Stomach (tissue), 8 donors: ENCODE measurements at regions not wholly inside any gene's neighbourhood (a gene's known extent, or its start where the extent isn't known, plus 50 kb on each side); places are given as distances from the start of the nearest gene placed in this dataset.
"Not testable (repeated sequence)": the region's sequence is repeated elsewhere in the genome, so short reads cannot be mapped to it uniquely, and the experiment has no call there.

ENCODE experiments used
- DNase-seq, 2 donors: peaks; one replicate each; pipeline versions ENCODE4 v3.0.0 to v3.0.0-alpha.2; 2013 to 2019
- H3K27ac ChIP-seq, 5 donors: fragments of 200-600 bp in 4 of 5; sonication (generic) in 4 of 5; one replicate each; pipeline ENCODE4 v1.5.1; 2013 to 2019; ENCODE audit warnings: mild to moderate bottlenecking in 1 of 5, moderate library complexity in 1 of 5
- H3K27me3 ChIP-seq, 3 donors: fragments of 200-600 bp; sonication (generic); one replicate each; pipeline ENCODE4 v1.5.1; 2017 to 2019; ENCODE audit warnings: mixed run types in 1 of 3
- H3K36me3 ChIP-seq, 4 donors: fragments of 200-600 bp; sonication (generic); 1 replicate in 3 of 4; 2 replicates in 1 of 4; pipeline ENCODE4 v1.5.1; 2016 to 2019
- H3K4me1 ChIP-seq, 4 donors: fragments of 200-600 bp; sonication (generic); one replicate each; pipeline ENCODE4 v1.5.1; 2016 to 2019
- H3K4me3 ChIP-seq, 4 donors: fragments of 200-600 bp; sonication (generic) in 3 of 4; one replicate each; pipeline ENCODE4 v1.5.1; 2016 to 2019; ENCODE audit warnings: mild to moderate bottlenecking in 1 of 4
- H3K9me3 ChIP-seq, 4 donors: fragments of 200-600 bp; sonication (generic); one replicate each; pipeline ENCODE4 v1.5.1; 2016 to 2019
- EP300 ChIP-seq: sonication (generic); formaldehyde crosslinking; IDR thresholded peaks from one replicate; pipeline ENCODE4 v1.6.1; 2017; ENCODE audit warnings: antibody characterized with exemption
- POLR2A ChIP-seq, 4 donors: fragments of 450-650 bp; IDR thresholded peaks; one replicate each; pipeline ENCODE4 v1.6.1; 2016; ENCODE audit warnings: antibody characterized with exemption in 4 of 4, control low read depth in 2 of 4, mild to moderate bottlenecking in 1 of 4, moderate library complexity in 1 of 4
- POLR2AphosphoS5 ChIP-seq, 3 donors: sonication (generic); formaldehyde crosslinking; IDR thresholded peaks; one replicate each; pipeline ENCODE4 v1.6.1; 2016; ENCODE audit warnings: antibody characterized with exemption in 3 of 3
- WGBS, 5 donors: extraction: QIAGEN DNeasy Blood & Tissue Kit in 3 of 5; methylation state at CpG; one replicate each; pipeline versions ENCODE4 v1.1.5 to v1.1.7; 2013 to 2018; 5-methylcytosine and 5-hydroxymethylcytosine counted together
- intact Hi-C: fragments of 100-400 bp; cut with DNase I; formaldehyde crosslinking; loops from one replicate; pipeline ENCODE4 v1.15.1; 2023; ENCODE audit warnings: low total_unique reads
- TF ChIP-seq, protein P1 (sequence below), 7 experiments: fragments of 450-650 bp in 4 of 7; fragments of 200-600 bp in 3 of 7; sonication (generic) in 3 of 7; IDR thresholded peaks; one replicate each; pipeline ENCODE4 v1.5.1; 2016 to 2019; ENCODE audit warnings: antibody characterized with exemption in 7 of 7, control low read depth in 2 of 7, mild to moderate bottlenecking in 1 of 7
- donor health status: healthy with polysubstance abuse.
- donor health status: Bipolar disorder and iron deficiency.
- donor health status: healthy.

DNA sequence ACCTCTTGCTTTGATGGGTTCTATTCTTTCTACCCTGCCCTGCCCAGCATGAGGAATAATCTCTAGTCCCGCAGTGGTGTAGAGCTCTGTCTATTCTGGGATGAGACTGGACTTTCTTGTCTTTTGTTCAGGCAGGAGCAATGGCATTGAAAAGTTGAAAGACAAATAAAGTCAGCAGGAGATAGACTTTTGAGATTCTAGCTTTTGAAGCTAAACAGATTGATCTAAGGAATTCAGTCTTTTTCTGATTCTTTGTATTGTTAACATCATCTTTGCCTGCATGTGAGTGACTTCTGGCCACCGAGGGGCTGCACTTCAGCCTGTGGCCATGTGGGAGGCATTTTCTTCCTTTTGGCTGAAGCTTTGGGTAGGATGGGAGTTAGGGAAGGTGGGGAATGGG lies 132.4 kb downstream of the MRPL57 start:
- Histone ChIP-seq H3K36me3 (peaks cover 0 to 19% (median 9%) of the 10 kb centered on the region in 4 donors), H3K27ac (no peak overlapping the region)
- intact Hi-C loops, result no loop called here

DNA sequence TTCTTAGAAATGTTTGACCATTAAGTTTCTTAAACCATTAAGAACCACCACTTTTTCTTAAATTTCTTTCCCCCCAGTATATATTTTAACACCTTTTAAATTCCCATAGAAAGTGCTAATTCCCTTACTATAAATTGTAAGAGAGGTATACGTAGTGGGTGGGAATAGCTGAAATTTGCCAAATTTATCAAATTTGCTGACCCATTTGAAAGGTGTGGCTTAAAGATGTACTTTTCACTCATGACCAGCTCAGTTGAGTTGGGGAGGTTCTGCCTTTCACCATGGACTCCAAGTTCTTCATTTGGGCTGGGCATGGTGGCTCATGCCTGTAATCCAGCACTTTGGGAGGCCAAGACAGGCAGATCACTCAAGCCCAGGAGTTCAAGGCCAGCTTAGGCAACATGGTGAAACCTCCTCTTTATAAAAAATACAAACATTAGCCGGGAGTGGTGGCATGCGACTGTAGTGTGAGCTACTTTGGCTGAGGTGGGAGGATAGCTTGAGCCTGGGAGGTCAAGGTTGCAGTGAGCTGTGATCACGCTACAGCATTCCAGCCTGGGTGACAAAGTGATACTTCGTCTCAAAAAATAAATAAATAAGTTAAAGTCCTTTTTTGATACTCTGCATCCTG lies 133.2 kb downstream of the MRPL57 start:
- H3K4me3 ChIP-seq, result no peak overlapping the region
- H3K4me1 ChIP-seq, result no peaks in the 10 kb centered on the region
- TF ChIP-seq POLR2AphosphoS5 (IDR thresholded peaks at IDR 0.05) (no peak), EP300 (no peak), POLR2A (IDR thresholded peaks at IDR 0.05) (no peak)
- TF ChIP-seq, protein P1, sequence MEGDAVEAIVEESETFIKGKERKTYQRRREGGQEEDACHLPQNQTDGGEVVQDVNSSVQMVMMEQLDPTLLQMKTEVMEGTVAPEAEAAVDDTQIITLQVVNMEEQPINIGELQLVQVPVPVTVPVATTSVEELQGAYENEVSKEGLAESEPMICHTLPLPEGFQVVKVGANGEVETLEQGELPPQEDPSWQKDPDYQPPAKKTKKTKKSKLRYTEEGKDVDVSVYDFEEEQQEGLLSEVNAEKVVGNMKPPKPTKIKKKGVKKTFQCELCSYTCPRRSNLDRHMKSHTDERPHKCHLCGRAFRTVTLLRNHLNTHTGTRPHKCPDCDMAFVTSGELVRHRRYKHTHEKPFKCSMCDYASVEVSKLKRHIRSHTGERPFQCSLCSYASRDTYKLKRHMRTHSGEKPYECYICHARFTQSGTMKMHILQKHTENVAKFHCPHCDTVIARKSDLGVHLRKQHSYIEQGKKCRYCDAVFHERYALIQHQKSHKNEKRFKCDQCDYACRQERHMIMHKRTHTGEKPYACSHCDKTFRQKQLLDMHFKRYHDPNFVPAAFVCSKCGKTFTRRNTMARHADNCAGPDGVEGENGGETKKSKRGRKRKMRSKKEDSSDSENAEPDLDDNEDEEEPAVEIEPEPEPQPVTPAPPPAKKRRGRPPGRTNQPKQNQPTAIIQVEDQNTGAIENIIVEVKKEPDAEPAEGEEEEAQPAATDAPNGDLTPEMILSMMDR (IDR thresholded peaks at IDR 0.05), result no peak
- no peaks in the 10 kb centered on the region for H3K9me3 ChIP-seq
- peaks cover 0 to 12% (median 3%) of the 10 kb centered on the region in 4 donors for H3K36me3 ChIP-seq
- no peak overlapping the region for H3K27ac ChIP-seq
- intact Hi-C loops, result no loop called here
- no peak for DNase-seq
- WGBS, 5 donors, result 79 to 97% (median 95%) methylated on average over 5 of the region's 5 CpGs
- no peaks in the 10 kb centered on the region for H3K27me3 ChIP-seq

More for the DNA sequence above, 132.4 kb downstream of the MRPL57 start:
- TF ChIP-seq POLR2AphosphoS5 (IDR thresholded peaks at IDR 0.05) (no peak), POLR2A (IDR thresholded peaks at IDR 0.05) (no peak), EP300 (no peak)
- TF ChIP-seq, protein P1 (IDR thresholded peaks at IDR 0.05), result no peak
- Histone ChIP-seq H3K4me1 (no peaks in the 10 kb centered on the region), H3K4me3 (no peak overlapping the region), H3K9me3 (no peaks in the 10 kb centered on the region), H3K27me3 (no peaks in the 10 kb centered on the region)
- no peak for DNase-seq
- WGBS, 5 donors, result 80 to 97% (median 90%) methylated on average over 2 of the region's 2 CpGs

DNA sequence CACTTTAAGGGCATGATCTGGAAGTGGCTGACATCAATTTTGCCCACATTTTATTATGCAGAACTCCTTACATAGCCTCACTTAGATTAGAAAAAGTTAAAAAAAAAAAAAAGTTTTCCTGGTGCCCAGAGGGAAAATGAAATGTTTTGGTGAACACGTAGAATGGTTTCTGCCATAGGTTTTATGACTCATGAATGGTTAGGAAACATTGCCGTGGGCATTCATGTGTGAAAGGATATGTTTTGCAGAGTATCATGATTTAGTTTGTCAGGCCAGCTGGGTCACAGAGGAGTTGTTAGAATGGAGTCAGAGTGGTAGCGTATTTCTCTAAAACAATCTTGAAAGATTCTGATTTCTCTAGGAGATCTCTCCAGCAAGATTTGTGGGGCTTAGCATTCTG lies 133.8 kb downstream of the MRPL57 start:
- DNase-seq, result no peak
- Histone ChIP-seq H3K4me1 (no peaks in the 10 kb centered on the region), H3K27ac (no peak overlapping the region), H3K27me3 (no peaks in the 10 kb centered on the region), H3K4me3 (no peak overlapping the region), H3K36me3 (peaks cover 0 to 12% (median 3%) of the 10 kb centered on the region in 4 donors), H3K9me3 (no peaks in the 10 kb centered on the region)
- no peak for TF ChIP-seq EP300
- TF ChIP-seq, protein P1 (IDR thresholded peaks at IDR 0.05), result no peak
- TF ChIP-seq POLR2A (IDR thresholded peaks at IDR 0.05), result no peak
- TF ChIP-seq POLR2AphosphoS5 (IDR thresholded peaks at IDR 0.05), result no peak
- intact Hi-C loops, result no loop called here
- WGBS, 5 donors, result 60 to 92% (median 76%) methylated on average over 3 of the region's 3 CpGs

DNA sequence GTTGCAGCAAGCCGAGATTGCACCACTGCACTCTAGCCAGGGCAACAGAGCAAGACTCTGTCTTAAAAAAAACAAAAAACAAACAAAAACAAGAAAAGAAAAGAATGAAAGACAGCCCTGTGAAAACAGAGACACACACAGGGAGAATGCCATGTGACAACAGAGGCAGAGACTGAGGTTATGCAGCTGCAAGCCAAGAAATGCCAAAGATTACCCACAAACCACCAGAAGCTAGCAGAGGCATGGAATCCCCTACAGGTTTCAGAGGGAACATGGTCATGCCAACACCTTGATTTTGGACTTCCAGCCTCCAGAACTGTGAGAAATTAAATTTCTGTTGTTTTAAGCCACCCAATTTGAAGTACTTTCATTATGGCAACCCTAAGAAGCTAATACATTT lies 138.5 kb downstream of the MRPL57 start:
- H3K27me3 ChIP-seq, H3K4me3 ChIP-seq, DNase-seq, H3K9me3 ChIP-seq, H3K4me1 ChIP-seq, intact Hi-C loops, H3K27ac ChIP-seq: not testable (repeated sequence)
- peaks cover 0 to 12% (median 2%) of the 10 kb centered on the region in 4 donors for H3K36me3 ChIP-seq
- WGBS, 5 donors, result 89 to 98% (median 91%) methylated on average over 1 of the region's 1 CpG

DNA sequence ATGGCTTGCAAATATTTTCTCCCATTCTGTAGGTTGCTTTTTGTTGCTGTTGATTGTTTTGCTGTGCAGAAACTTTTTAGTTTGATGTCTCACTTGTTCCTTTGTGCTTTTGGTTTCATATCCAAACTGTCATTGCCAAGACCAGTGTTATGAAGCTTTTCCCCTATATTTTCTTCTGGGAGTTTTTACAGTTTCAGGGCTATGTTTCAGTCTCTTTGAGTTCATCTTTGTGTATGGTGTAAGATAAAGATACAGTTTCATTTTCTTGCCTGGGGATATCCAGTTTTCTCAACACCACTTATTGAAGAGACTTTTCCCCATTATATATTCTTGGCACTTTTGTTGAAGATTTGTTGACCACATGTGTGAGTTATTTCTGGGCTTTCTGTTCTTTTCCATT lies 139.9 kb downstream of the MRPL57 start:
- H3K4me1 ChIP-seq, result no peaks in the 10 kb centered on the region
- peaks cover 0 to 12% (median 2%) of the 10 kb centered on the region in 4 donors for H3K36me3 ChIP-seq
- H3K27ac ChIP-seq, result no peak overlapping the region
- intact Hi-C loops, result no loop called here
- no peaks in the 10 kb centered on the region for H3K27me3 ChIP-seq
- TF ChIP-seq EP300, result no peak
- no peak for TF ChIP-seq POLR2AphosphoS5 (IDR thresholded peaks at IDR 0.05)
- TF ChIP-seq, protein P1 (IDR thresholded peaks at IDR 0.05), result no peak
- no peaks in the 10 kb centered on the region for H3K9me3 ChIP-seq
- H3K4me3 ChIP-seq, result no peak overlapping the region
- DNase-seq, result no peak
